GM06990 (cell line): ENCODE measurements at regions not wholly inside any gene's neighbourhood (a gene's known extent, or its start where the extent isn't known, plus 50 kb on each side); places are given as distances from the start of the nearest gene placed in this dataset.
A peak's percentile ranks its signal among the peaks of the same experiment; 100 is the strongest.

Experiments used
- DNase-seq: peaks from one replicate; pipeline ENCODE4 v3.0.0-alpha.2; 2011; ENCODE audit not compliant: insufficient read length; ENCODE audit errors: extremely low read depth
- H3K27me3 ChIP-seq: replicated peaks from 2 replicates; pipeline ENCODE4 v1.6.0; 2011; ENCODE audit warnings: low read length; ENCODE audit not compliant: control insufficient read depth, insufficient read depth
- H3K36me3 ChIP-seq: 2 replicates; pipeline ENCODE4 v1.5.1; 2011; ENCODE audit warnings: low read length; ENCODE audit not compliant: control insufficient read depth, insufficient read depth
- H3K4me3 ChIP-seq: replicated peaks from 2 replicates; pipeline ENCODE4 v1.5.1; 2011; ENCODE audit warnings: low read depth, mild to moderate bottlenecking, control low read depth, low read length
- TF ChIP-seq, protein P1 (sequence below): IDR thresholded peaks from 2 replicates; pipeline ENCODE4 v1.5.1; 2011; ENCODE audit warnings: low read length, control low read depth, mild to moderate bottlenecking, inconsistent platforms; ENCODE audit not compliant: insufficient read depth, poor library complexity, severe bottlenecking

DNA sequence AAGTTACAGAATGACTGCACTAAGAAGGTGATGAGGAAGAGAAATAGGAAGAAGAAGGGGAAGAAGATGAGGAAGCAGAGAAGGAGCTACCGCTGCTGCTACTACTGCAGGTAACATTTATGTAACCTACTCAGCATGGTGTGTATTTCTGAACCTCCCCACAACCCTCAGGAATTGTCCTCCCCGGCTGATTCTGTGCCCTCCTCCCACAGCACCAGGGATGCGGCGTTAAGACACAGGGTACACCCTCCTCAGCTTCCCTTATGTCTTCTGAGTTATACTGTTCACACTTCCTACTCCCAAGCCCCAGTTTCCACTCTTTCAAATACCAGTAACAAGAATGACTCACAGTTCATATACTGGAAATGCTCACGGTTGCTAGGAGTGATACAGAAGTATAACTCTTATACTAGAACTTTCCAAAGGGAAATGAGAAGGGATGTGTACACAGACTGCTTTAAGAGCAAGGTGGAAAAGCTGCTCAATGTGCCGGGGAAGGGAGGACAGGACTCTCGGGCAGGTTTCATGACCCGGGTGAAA, 224.5 kb upstream of the PSMD7 start:
- H3K4me3 ChIP-seq = no peak overlapping the region
- no peak for DNase-seq
- H3K27me3 ChIP-seq = 0 out of 2 replicates have a peak, but pooled peaks cover 1% of the 10 kb centered on the region
- no peaks in the 10 kb centered on the region for H3K36me3 ChIP-seq
- TF ChIP-seq, protein P1, sequence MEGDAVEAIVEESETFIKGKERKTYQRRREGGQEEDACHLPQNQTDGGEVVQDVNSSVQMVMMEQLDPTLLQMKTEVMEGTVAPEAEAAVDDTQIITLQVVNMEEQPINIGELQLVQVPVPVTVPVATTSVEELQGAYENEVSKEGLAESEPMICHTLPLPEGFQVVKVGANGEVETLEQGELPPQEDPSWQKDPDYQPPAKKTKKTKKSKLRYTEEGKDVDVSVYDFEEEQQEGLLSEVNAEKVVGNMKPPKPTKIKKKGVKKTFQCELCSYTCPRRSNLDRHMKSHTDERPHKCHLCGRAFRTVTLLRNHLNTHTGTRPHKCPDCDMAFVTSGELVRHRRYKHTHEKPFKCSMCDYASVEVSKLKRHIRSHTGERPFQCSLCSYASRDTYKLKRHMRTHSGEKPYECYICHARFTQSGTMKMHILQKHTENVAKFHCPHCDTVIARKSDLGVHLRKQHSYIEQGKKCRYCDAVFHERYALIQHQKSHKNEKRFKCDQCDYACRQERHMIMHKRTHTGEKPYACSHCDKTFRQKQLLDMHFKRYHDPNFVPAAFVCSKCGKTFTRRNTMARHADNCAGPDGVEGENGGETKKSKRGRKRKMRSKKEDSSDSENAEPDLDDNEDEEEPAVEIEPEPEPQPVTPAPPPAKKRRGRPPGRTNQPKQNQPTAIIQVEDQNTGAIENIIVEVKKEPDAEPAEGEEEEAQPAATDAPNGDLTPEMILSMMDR = no peak

DNA sequence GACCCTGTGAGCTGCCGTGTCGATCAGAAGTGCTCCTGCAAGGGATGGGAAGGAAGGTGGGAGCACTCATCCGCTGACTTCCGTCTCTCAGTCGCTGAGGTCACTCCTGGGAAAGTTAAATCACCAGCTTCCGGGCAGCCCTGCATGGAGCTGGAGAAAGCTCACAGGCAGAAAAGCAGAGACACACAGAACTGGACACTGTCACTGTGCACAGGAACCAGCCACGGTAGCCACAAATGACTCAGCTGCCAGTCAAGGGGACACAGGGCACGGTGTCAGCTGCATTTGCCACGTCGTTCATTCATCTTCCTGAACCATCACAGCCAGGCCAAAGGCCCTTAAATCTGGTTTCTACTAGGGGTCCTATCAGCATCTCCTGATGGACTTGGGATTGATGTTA, 226.4 kb upstream of the PSMD7 start:
- no peak for DNase-seq
- no peak overlapping the region for H3K4me3 ChIP-seq
- H3K36me3 ChIP-seq = no peaks in the 10 kb centered on the region
- H3K27me3 ChIP-seq = 0 out of 2 replicates have a peak, but pooled peaks cover 1% of the 10 kb centered on the region
- TF ChIP-seq, protein P1 = no peak

DNA sequence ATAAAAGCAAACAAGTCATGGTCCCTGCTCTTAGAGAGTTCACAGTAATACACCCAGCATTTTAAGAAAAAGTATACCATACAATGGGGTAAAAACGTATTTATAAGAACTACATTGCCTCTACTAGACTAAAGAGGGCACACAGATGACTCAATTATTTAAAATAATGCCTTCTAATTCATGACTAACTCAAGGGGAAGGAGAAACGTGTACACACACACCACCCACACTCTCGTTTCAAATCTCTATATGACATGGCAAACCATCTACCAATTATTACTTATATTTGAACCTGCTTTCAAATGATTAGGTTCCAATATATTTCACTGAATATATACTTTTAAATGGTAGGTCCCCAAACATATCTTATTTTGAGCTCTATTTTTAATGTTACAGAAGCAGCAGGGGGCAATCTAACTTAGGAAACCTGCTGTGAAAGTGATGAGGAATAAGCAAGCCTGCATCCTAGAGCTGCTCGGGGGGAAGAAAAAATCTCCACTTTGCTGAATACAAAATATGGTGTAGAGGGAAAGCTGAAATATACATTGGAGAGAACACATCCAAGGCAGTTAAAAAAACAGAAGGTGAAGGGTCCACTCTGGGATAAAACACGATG, 232.4 kb upstream of the PSMD7 start:
- no peaks in the 10 kb centered on the region for H3K36me3 ChIP-seq
- no peak overlapping the region for H3K4me3 ChIP-seq
- DNase-seq = no peak
- 0 out of 2 replicates have a peak, but pooled peaks cover 1% of the 10 kb centered on the region for H3K27me3 ChIP-seq
- TF ChIP-seq, protein P1 = peak; percentile 13

DNA sequence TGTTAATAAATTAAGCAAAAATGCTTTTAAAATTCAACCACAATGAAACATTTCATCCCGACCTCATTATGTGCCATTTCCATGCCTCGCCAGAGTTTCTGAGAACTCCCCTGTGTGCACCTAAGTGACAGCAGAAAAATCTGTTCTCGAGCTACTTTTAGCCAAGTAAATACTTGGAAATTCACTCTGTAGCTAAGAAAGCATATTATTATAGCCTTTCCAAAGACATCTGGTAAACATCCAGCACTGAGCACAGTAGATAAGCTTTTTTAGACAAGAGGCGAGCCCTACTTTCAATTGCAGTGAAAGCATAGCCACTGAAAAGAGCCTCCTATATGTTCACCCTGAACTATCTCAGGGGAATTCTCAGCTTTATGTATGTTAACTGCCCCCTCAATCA, 242.8 kb upstream of the PSMD7 start:
- no peak overlapping the region for H3K4me3 ChIP-seq
- no peak for DNase-seq
- no peaks in the 10 kb centered on the region for H3K27me3 ChIP-seq
- no peaks in the 10 kb centered on the region for H3K36me3 ChIP-seq
- TF ChIP-seq, protein P1 = no peak

DNA sequence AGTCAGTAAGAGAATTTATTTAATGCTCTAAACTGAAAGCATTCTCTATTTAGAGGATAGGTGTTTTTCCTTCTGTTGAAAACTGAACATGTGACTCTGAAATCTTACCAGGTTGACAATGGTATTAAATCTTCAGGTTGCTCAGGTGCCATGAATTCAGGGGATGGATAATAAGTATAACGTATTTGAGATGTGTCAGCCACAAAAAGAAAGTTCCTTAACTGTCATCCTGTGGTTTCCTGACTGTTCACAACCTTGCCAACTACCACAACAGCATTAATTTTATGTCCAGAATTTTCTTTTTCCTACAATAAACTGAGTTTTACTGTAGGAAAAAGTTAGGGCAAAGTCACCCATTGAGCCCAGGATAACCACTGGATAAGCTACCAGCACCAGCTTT, 243.3 kb upstream of the PSMD7 start:
- TF ChIP-seq, protein P1 = no peak
- no peak for DNase-seq

More for the DNA sequence above, 243.3 kb upstream of the PSMD7 start:
- no peaks in the 10 kb centered on the region for H3K36me3 ChIP-seq
- H3K27me3 ChIP-seq = no peaks in the 10 kb centered on the region
- no peak overlapping the region for H3K4me3 ChIP-seq
